Body of pancreas (tissue), 4 donors: ENCODE measurements at regions not wholly inside any gene's neighbourhood (a gene's known extent, or its start where the extent isn't known, plus 50 kb on each side); places are given as distances from the start of the nearest gene placed in this dataset.

Source experiments
- POLR2A ChIP-seq, 3 donors: fragments of 450-650 bp; IDR thresholded peaks; one replicate each; pipeline ENCODE4 v1.6.1; 2016; ENCODE audit warnings: antibody characterized with exemption in 3 of 3, mild to moderate bottlenecking in 2 of 3
- TF ChIP-seq, protein P1 (sequence below), 7 experiments: fragments of 450-650 bp in 4 of 7; fragments of 200-600 bp in 3 of 7; sonication (generic) in 3 of 7; IDR thresholded peaks; one replicate each; pipeline ENCODE4 v1.5.1; 2016 to 2019; ENCODE audit warnings: antibody characterized with exemption in 7 of 7

DNA sequence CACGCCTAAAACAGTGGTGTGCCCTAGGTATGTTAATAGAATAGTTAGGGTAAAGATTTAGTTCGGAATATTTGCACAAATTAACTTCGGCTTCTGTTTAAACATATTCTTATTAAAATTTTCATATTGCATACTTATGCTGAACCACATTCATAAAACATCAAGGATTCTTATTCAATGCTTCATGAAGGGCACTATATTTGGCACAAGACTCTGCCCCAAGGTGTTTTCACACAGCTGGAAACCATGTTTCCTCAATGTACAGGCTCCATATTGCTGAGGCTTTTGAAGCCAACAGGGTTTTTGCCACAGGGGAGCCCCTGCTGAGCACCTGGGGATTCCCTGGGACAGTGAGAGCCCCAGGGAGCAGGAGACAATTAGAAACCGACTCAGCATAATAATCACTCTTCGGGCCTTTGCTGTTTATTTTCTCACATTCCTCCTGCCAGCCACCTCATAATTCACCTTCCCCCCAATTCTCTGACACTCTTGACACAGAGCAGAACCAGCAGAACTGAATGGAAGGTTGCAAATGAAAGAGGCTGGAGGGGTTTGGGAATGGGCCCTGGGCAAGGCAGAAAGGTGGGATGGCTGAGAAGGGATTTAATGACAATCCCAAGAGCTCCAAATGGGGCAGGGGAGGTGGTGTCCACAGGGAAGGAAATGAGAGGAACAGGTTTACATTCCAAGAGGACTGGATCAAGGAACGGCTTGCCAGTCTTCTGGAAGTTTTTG lies 72.3 kb upstream of the POMP start:
- no peak for TF ChIP-seq POLR2A (IDR thresholded peaks at IDR 0.05)
- TF ChIP-seq, protein P1, sequence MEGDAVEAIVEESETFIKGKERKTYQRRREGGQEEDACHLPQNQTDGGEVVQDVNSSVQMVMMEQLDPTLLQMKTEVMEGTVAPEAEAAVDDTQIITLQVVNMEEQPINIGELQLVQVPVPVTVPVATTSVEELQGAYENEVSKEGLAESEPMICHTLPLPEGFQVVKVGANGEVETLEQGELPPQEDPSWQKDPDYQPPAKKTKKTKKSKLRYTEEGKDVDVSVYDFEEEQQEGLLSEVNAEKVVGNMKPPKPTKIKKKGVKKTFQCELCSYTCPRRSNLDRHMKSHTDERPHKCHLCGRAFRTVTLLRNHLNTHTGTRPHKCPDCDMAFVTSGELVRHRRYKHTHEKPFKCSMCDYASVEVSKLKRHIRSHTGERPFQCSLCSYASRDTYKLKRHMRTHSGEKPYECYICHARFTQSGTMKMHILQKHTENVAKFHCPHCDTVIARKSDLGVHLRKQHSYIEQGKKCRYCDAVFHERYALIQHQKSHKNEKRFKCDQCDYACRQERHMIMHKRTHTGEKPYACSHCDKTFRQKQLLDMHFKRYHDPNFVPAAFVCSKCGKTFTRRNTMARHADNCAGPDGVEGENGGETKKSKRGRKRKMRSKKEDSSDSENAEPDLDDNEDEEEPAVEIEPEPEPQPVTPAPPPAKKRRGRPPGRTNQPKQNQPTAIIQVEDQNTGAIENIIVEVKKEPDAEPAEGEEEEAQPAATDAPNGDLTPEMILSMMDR (IDR thresholded peaks at IDR 0.05), result no peak
